Activated CD4-positive, alpha-beta T cell treated with anti-CD3 and anti-CD28 coated beads, Interleukin-2, amount 10 ng/mL, durations not matched to agents 7 days and 5 days (primary cell): ENCODE measurements at regions not wholly inside any gene's neighbourhood (a gene's known extent, or its start where the extent isn't known, plus 50 kb on each side); places are given as distances from the start of the nearest gene placed in this dataset.

Experiments
- CTCF ChIA-PET: fragments of 350-600 bp; sonication (Branson Sonifier 250); formaldehyde crosslinking; loops from one replicate; lab custom pipeline; 2021; ENCODE audit warnings: antibody characterized with exemption; lab: Charles Lee
- POLR2A ChIA-PET: fragments of 350-600 bp; sonication (Branson Sonifier 250); formaldehyde crosslinking; loops from one replicate; lab custom pipeline; 2021; ENCODE audit warnings: antibody characterized with exemption; lab: Charles Lee
- DNase-seq: peaks from one replicate; pipeline ENCODE4 v3.0.0-alpha.2; 2020
- H3K27ac Mint-ChIP-seq: one replicate; pipeline ENCODE4 v1.8.0; 2021; ENCODE audit warnings: mild to moderate bottlenecking, moderate library complexity, mixed read lengths
- H3K27me3 Mint-ChIP-seq: one replicate; pipeline ENCODE4 v1.8.0; 2021; ENCODE audit warnings: mixed read lengths
- H3K36me3 Mint-ChIP-seq: one replicate; pipeline ENCODE4 v1.8.0; 2021; ENCODE audit warnings: low read depth, mixed read lengths
- H3K4me1 Mint-ChIP-seq: one replicate; pipeline ENCODE4 v1.8.0; 2021; ENCODE audit warnings: mixed read lengths
- H3K4me3 Mint-ChIP-seq: one replicate; pipeline ENCODE4 v1.8.0; 2021; ENCODE audit warnings: mild to moderate bottlenecking, moderate library complexity, mixed read lengths
- H3K9me3 Mint-ChIP-seq: one replicate; pipeline ENCODE4 v1.8.0; 2021; ENCODE audit warnings: mixed read lengths

DNA sequence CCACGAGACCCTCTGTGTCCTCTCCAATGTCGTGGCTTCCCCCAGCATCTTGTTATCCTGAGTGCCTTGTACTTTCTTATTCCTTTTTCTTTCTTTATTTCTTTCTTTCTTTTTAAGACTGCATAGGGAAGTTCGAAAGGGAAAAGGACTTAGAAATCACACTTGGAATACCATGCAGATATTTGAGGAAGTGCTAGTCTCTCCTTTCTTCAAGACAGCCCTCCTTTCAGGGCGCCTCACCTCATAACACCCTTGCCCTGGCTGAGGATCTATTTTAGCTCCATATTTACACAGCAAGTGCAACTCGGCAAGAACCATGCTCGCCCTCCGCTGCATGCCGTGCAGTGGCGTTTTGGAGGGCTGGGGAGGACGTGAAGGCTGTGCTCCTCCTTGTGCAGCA lies 232.3 kb upstream of the GLI3 start:
- CTCF ChIA-PET = no interaction called here
- H3K9me3 Mint-ChIP-seq = peaks cover 3% of the 10 kb centered on the region
- POLR2A ChIA-PET = no interaction called here
- DNase-seq = no peak
- no peak overlapping the region for H3K27ac Mint-ChIP-seq
- no peak overlapping the region for H3K4me3 Mint-ChIP-seq
- no peaks in the 10 kb centered on the region for H3K4me1 Mint-ChIP-seq
- no peaks in the 10 kb centered on the region for H3K27me3 Mint-ChIP-seq
- H3K36me3 Mint-ChIP-seq = no peaks in the 10 kb centered on the region

DNA sequence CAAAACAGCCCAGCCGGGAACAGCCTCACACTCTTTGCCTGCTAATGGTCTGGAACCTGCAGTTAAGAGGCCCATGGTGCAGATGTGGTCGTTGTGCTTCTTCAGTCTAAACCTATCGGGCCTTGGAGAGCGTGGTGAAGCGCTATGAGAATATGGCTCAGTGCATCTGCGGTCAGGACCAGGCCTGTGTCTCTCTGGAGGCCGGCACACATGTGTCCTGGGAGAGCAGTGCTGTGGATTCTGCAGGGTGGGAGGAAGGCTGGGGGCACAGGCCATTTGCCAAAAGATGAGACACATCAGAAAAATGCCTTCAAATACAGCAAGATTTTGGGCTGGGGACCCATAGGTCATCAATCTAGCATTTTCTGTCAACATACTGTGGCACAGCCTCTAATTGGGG lies 231.5 kb upstream of the GLI3 start:
- Mint-ChIP-seq H3K27me3 (no peaks in the 10 kb centered on the region), H3K36me3 (no peaks in the 10 kb centered on the region), H3K4me1 (no peaks in the 10 kb centered on the region), H3K9me3 (peaks cover 3% of the 10 kb centered on the region), H3K4me3 (no peak overlapping the region), H3K27ac (no peak overlapping the region)
- no peak for DNase-seq
- ChIA-PET CTCF (no interaction called here), POLR2A (no interaction called here)

GRCh38 chr7:42461537-42461936 lies 224.5 kb upstream of the GLI3 start:
- no peak for DNase-seq
- POLR2A ChIA-PET = no interaction called here
- no peaks in the 10 kb centered on the region for H3K36me3 Mint-ChIP-seq
- no peaks in the 10 kb centered on the region for H3K9me3 Mint-ChIP-seq
- H3K27me3 Mint-ChIP-seq = no peaks in the 10 kb centered on the region
- no peak overlapping the region for H3K27ac Mint-ChIP-seq
- CTCF ChIA-PET = interaction anchor here (0.5 kb wide), 1 partner anchor 179 kb away, joined by 4 read pairs; no protein-coding TSS in a partner anchor
- H3K4me1 Mint-ChIP-seq = no peaks in the 10 kb centered on the region
- no peak overlapping the region for H3K4me3 Mint-ChIP-seq

DNA sequence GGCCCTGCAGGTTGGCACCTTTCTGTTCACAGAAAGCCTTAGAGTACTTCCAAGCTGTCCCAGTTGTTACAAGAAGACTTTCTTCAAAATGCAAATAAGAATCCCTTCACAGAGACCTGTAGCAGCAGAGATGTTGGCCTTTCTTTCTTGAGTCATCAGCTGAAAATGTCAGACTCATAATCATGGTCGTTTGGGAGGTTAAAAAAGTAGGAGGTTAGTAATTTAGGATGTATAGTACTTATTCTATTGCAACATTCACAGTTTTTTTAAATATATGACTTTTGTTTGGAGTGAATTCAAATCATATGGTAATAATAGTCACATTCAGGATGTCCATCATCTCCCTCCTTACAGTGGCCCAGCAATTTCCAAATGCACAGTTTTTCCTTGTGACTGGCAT lies 223.9 kb upstream of the GLI3 start:
- no peak for DNase-seq
- Mint-ChIP-seq H3K4me3 (no peak overlapping the region), H3K4me1 (no peaks in the 10 kb centered on the region), H3K9me3 (no peaks in the 10 kb centered on the region), H3K27ac (no peak overlapping the region), H3K27me3 (no peaks in the 10 kb centered on the region), H3K36me3 (no peaks in the 10 kb centered on the region)
- CTCF ChIA-PET = no interaction called here
- POLR2A ChIA-PET = no interaction called here

- Mint-ChIP-seq H3K4me3 (no peak overlapping the region), H3K27me3 (no peaks in the 10 kb centered on the region), H3K27ac (no peak overlapping the region), H3K9me3 (no peaks in the 10 kb centered on the region), H3K4me1 (no peaks in the 10 kb centered on the region), H3K36me3 (no peaks in the 10 kb centered on the region)
- no peak for DNase-seq
- POLR2A ChIA-PET = no interaction called here
- CTCF ChIA-PET = no interaction called here
Measured at GRCh38 chr7:42460148-42460547, 223.1 kb upstream of the GLI3 start.

- no peaks in the 10 kb centered on the region for H3K4me1 Mint-ChIP-seq
- H3K9me3 Mint-ChIP-seq = no peaks in the 10 kb centered on the region
- H3K27ac Mint-ChIP-seq = no peak overlapping the region
- no peak overlapping the region for H3K4me3 Mint-ChIP-seq
- CTCF ChIA-PET = no interaction called here
- H3K36me3 Mint-ChIP-seq = no peaks in the 10 kb centered on the region
- DNase-seq = no peak
- no peaks in the 10 kb centered on the region for H3K27me3 Mint-ChIP-seq
- POLR2A ChIA-PET = no interaction called here
Measured at GRCh38 chr7:42457663-42458062, 220.7 kb upstream of the GLI3 start.

DNA sequence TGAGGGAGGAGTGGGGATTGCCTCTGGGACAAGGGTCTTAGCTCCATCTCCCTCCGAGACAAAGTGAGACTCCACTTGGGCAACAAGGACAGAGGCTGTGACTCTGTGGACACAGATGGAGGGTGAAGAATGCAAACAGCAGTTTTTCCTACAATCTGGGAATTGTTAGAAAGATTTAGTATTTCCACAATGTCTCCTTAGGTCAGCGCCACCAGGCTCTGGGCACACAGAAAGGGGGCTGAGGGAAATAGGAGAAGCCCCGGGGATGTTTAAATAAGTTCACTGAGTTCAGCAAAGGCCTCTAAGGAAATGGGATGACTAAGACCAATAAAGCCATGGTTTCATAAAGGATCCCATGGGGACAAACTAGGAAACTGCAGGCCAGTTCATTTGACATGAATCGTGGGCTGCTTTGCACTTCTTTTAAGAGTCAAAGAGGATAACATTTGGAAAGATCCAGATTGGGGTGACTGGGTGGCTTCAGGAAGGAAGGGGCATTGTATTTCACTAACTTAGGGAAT lies 219.8 kb upstream of the GLI3 start:
- no peaks in the 10 kb centered on the region for H3K4me1 Mint-ChIP-seq
- no peak overlapping the region for H3K4me3 Mint-ChIP-seq
- CTCF ChIA-PET = no interaction called here
- no peaks in the 10 kb centered on the region for H3K9me3 Mint-ChIP-seq
- POLR2A ChIA-PET = no interaction called here
- no peak overlapping the region for H3K27ac Mint-ChIP-seq
- DNase-seq = no peak
- no peaks in the 10 kb centered on the region for H3K36me3 Mint-ChIP-seq
- H3K27me3 Mint-ChIP-seq = no peaks in the 10 kb centered on the region

GRCh38 chr7:42456267-42456666 lies 219.3 kb upstream of the GLI3 start:
- Mint-ChIP-seq H3K9me3 (no peaks in the 10 kb centered on the region), H3K27ac (no peak overlapping the region), H3K4me1 (no peaks in the 10 kb centered on the region), H3K36me3 (no peaks in the 10 kb centered on the region), H3K4me3 (no peak overlapping the region), H3K27me3 (no peaks in the 10 kb centered on the region)
- POLR2A ChIA-PET = no interaction called here
- CTCF ChIA-PET = no interaction called here
- no peak for DNase-seq

DNA sequence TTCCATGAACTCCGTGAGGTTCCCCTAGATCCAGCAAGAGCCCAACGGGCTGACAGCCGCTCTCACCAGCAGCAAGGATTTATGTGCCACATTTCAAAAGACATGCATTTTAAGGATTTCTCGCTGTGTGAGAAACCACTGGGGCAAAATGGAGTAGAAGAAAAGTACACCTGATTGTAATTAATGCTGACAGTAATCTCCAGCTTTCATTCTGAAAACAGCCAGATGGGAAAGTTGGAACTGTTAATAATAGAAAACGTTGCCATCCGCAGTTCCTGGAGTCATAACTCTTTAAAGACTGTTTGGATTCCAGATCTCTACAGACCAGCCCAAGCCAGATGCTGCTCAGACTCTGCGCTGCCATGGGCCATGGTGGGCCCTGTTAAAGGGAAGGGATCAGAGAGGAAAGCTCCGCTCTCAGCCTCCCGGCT lies 216.9 kb upstream of the GLI3 start:
- no peaks in the 10 kb centered on the region for H3K27me3 Mint-ChIP-seq
- H3K27ac Mint-ChIP-seq = no peak overlapping the region
- DNase-seq = no peak
- no peaks in the 10 kb centered on the region for H3K9me3 Mint-ChIP-seq
- H3K4me3 Mint-ChIP-seq = no peak overlapping the region
- H3K36me3 Mint-ChIP-seq = no peaks in the 10 kb centered on the region
- CTCF ChIA-PET = no interaction called here
- H3K4me1 Mint-ChIP-seq = no peaks in the 10 kb centered on the region
- POLR2A ChIA-PET = no interaction called here

DNA sequence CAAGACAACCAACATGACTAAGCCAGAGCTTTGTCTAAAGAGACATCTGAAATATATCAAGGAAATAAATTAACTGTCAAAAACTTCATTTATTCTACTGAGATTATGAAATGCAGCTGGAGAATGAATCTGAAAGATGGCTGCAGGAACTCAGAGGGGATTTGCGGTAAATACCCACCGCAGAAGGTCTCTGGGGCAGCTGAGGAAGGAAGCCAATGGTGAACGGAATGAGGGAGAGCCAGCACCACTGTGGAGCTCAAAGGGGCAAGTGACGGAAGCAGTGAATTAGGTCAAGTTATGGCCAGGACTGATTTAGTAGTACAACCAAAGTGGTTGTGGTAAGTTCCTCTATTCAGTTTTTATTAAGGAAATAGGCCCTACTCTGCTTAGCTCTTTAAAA lies 215.3 kb upstream of the GLI3 start:
- POLR2A ChIA-PET = no interaction called here
- Mint-ChIP-seq H3K9me3 (peaks cover 1% of the 10 kb centered on the region), H3K4me1 (no peaks in the 10 kb centered on the region), H3K36me3 (no peaks in the 10 kb centered on the region), H3K27ac (no peak overlapping the region), H3K4me3 (no peak overlapping the region), H3K27me3 (no peaks in the 10 kb centered on the region)
- CTCF ChIA-PET = no interaction called here
- no peak for DNase-seq

- ChIA-PET CTCF (no interaction called here), POLR2A (no interaction called here)
- Mint-ChIP-seq H3K4me3 (no peak overlapping the region), H3K27ac (no peak overlapping the region), H3K9me3 (peaks cover 3% of the 10 kb centered on the region), H3K36me3 (no peaks in the 10 kb centered on the region), H3K4me1 (no peaks in the 10 kb centered on the region), H3K27me3 (no peaks in the 10 kb centered on the region)
- DNase-seq = no peak
Measured at GRCh38 chr7:42449431-42449830, 212.4 kb upstream of the GLI3 start.

DNA sequence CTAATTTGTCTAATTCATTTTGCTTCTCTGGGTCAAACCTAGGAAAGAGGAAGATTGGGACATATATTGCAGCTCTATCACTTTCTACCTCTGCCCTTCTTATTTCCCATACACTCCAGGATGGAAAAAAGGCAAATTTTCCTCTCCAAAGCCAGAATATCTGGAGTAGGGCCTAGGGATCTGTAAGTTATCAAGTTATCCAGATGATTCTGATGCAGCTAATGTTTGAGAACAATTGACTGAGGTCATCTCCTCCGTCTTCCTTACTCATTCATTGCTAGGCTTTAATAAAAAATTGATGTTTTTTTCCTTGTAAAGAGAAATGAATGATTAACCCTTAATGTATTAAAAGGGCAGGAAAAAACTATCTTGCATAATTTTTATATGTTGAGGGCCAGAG lies 211.9 kb upstream of the GLI3 start:
- no peak overlapping the region for H3K27ac Mint-ChIP-seq
- no peak for DNase-seq
- H3K27me3 Mint-ChIP-seq = no peaks in the 10 kb centered on the region
- H3K9me3 Mint-ChIP-seq = peaks cover 3% of the 10 kb centered on the region
- H3K4me1 Mint-ChIP-seq = no peaks in the 10 kb centered on the region
- no peak overlapping the region for H3K4me3 Mint-ChIP-seq
- H3K36me3 Mint-ChIP-seq = no peaks in the 10 kb centered on the region
- CTCF ChIA-PET = no interaction called here
- POLR2A ChIA-PET = no interaction called here

DNA sequence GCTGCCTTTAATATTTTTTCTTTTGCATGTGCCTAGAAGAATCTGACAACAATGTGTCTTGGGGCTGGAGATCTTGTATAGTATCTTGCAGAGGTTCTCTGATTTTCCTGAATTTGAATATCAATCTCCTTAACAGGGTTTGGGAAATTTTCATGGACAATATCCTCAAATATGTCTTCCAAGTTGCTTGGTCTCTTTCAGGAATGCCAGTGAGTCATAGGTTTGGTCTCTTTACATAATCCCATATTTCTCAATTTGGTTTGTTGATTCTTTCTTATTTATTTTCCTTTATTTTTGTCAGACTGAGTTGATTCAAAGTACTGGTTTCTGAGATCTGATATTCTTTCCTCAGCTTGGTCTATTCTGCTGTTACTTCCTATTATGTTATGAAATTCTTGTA lies 208.7 kb upstream of the GLI3 start:
- H3K36me3 Mint-ChIP-seq = no peaks in the 10 kb centered on the region
- DNase-seq = no peak
- POLR2A ChIA-PET = no interaction called here
- no peak overlapping the region for H3K27ac Mint-ChIP-seq
- H3K9me3 Mint-ChIP-seq = peaks cover 3% of the 10 kb centered on the region
- no peaks in the 10 kb centered on the region for H3K4me1 Mint-ChIP-seq
- CTCF ChIA-PET = no interaction called here
- no peaks in the 10 kb centered on the region for H3K27me3 Mint-ChIP-seq
- no peak overlapping the region for H3K4me3 Mint-ChIP-seq

DNA sequence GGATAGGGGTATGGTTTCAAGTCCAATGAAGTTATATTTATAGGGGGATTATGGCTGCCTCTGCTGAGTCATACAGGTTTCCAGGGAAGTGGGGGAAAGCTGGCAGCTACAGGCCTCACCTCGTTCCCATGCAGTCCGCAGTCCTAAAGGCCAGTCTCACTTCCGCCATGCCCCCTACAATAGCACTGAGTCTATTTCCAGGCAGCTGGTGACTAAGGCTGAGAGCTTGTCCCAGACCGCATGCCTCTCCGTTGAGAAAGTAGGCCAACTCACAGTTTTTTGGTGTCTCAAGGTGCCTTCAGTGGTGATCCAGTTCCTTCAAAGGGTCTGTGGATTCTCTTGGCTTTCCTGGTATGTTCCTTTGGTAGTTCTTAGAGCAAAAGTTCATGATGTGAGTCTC lies 203.9 kb upstream of the GLI3 start:
- Mint-ChIP-seq H3K27ac (no peak overlapping the region), H3K9me3 (peaks cover 6% of the 10 kb centered on the region), H3K4me1 (no peaks in the 10 kb centered on the region), H3K36me3 (no peaks in the 10 kb centered on the region), H3K4me3 (no peak overlapping the region), H3K27me3 (no peaks in the 10 kb centered on the region)
- ChIA-PET CTCF (no interaction called here), POLR2A (interaction anchor here (0.6 kb wide), 1 partner anchor 86 kb away, joined by 3 read pairs; no protein-coding TSS in a partner anchor)
- DNase-seq = no peak
